Lower leg skin (tissue), 3 donors: ENCODE measurements at regions not wholly inside any gene's neighbourhood (a gene's known extent, or its start where the extent isn't known, plus 50 kb on each side); places are given as distances from the start of the nearest gene placed in this dataset.

Source experiments
- POLR2A ChIP-seq, 2 donors: fragments of 450-650 bp; IDR thresholded peaks; one replicate each; pipeline ENCODE4 v1.6.1; 2016 to 2017; ENCODE audit warnings: antibody characterized with exemption in 2 of 2, mild to moderate bottlenecking in 1 of 2, moderate library complexity in 1 of 2
- TF ChIP-seq, protein P1 (sequence below), 3 donors: fragments of 450-650 bp; IDR thresholded peaks; one replicate each; pipeline ENCODE4 v1.5.1; 2016; ENCODE audit warnings: antibody characterized with exemption in 3 of 3, mild to moderate bottlenecking in 3 of 3, moderate library complexity in 2 of 3

GRCh38 chr5:26649000-26649399 is 389.4 kb downstream of the CDH9 start:
- TF ChIP-seq, protein P1, sequence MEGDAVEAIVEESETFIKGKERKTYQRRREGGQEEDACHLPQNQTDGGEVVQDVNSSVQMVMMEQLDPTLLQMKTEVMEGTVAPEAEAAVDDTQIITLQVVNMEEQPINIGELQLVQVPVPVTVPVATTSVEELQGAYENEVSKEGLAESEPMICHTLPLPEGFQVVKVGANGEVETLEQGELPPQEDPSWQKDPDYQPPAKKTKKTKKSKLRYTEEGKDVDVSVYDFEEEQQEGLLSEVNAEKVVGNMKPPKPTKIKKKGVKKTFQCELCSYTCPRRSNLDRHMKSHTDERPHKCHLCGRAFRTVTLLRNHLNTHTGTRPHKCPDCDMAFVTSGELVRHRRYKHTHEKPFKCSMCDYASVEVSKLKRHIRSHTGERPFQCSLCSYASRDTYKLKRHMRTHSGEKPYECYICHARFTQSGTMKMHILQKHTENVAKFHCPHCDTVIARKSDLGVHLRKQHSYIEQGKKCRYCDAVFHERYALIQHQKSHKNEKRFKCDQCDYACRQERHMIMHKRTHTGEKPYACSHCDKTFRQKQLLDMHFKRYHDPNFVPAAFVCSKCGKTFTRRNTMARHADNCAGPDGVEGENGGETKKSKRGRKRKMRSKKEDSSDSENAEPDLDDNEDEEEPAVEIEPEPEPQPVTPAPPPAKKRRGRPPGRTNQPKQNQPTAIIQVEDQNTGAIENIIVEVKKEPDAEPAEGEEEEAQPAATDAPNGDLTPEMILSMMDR (IDR thresholded peaks at IDR 0.05), result no peak
- no peak for TF ChIP-seq POLR2A (IDR thresholded peaks at IDR 0.05)
